Trophoblast cell (in vitro differentiated cells and primary cell): ENCODE measurements at regions not wholly inside any gene's neighbourhood (a gene's known extent, or its start where the extent isn't known, plus 50 kb on each side); places are given as distances from the start of the nearest gene placed in this dataset.

Source experiments
- DNase-seq, 2 donors: peaks; one replicate each; pipeline ENCODE4 v3.0.0-alpha.2; 2016
- H2AFZ ChIP-seq: 2 replicates; pipeline ENCODE4 v1.6.1; 2013; ENCODE audit warnings: low read length, moderate library complexity, mild to moderate bottlenecking; ENCODE audit not compliant: insufficient read depth, poor library complexity
- H2AK5ac ChIP-seq: 2 replicates; pipeline ENCODE4 v1.6.1; 2013; ENCODE audit warnings: mild to moderate bottlenecking, low read length
- H2BK120ac ChIP-seq: 2 replicates; pipeline ENCODE4 v1.6.1; 2013; ENCODE audit warnings: low read length, mild to moderate bottlenecking, moderate library complexity; ENCODE audit not compliant: insufficient read depth, poor library complexity
- H2BK12ac ChIP-seq: 2 replicates; pipeline ENCODE4 v1.6.1; 2013; ENCODE audit warnings: mild to moderate bottlenecking, low read length, moderate library complexity
- H2BK5ac ChIP-seq: 2 replicates; pipeline ENCODE4 v1.6.1; 2013; ENCODE audit warnings: low read length, low read depth, moderate library complexity, mild to moderate bottlenecking; ENCODE audit not compliant: poor library complexity
- H3K14ac ChIP-seq: 2 replicates; pipeline ENCODE4 v1.6.1; 2013; ENCODE audit warnings: mild to moderate bottlenecking, low read length
- H3K18ac ChIP-seq: 2 replicates; pipeline ENCODE4 v1.6.1; 2013; ENCODE audit warnings: mild to moderate bottlenecking, low read length
- H3K23ac ChIP-seq: 2 replicates; pipeline ENCODE4 v1.6.1; 2013; ENCODE audit warnings: low read length
- H3K27ac ChIP-seq: 2 replicates; pipeline ENCODE4 v1.5.1; 2013; ENCODE audit warnings: low read depth, mild to moderate bottlenecking, inconsistent platforms, low read length, moderate library complexity
- H3K27me3 ChIP-seq: 2 replicates; pipeline ENCODE4 v1.6.1; 2013; ENCODE audit warnings: inconsistent platforms, mild to moderate bottlenecking, low read length, moderate library complexity; ENCODE audit not compliant: insufficient read depth
- H3K36me3 ChIP-seq, 2 experiments: 1 replicate in 1 of 2; 2 replicates in 1 of 2; pipeline ENCODE4 v1.6.1; 2013; ENCODE audit warnings: low read length in 2 of 2, mild to moderate bottlenecking in 2 of 2, moderate library complexity in 1 of 2; ENCODE audit not compliant: insufficient read depth in 2 of 2, control insufficient read depth in 1 of 2
- H3K4ac ChIP-seq: 2 replicates; pipeline ENCODE4 v1.6.1; 2013; ENCODE audit warnings: low read depth, mild to moderate bottlenecking, low read length, moderate library complexity
- H3K4me1 ChIP-seq, 2 experiments: 1 replicate in 1 of 2; 2 replicates in 1 of 2; pipeline ENCODE4 v1.6.1; 2013; ENCODE audit warnings: low read length in 2 of 2, mild to moderate bottlenecking in 2 of 2, moderate library complexity in 1 of 2; ENCODE audit not compliant: insufficient read depth in 2 of 2, control insufficient read depth in 1 of 2
- H3K4me2 ChIP-seq: 2 replicates; pipeline ENCODE4 v1.6.1; 2013; ENCODE audit warnings: inconsistent platforms, mild to moderate bottlenecking, low read length, moderate library complexity
- H3K4me3 ChIP-seq: 2 replicates; pipeline ENCODE4 v1.5.1; 2013; ENCODE audit warnings: mild to moderate bottlenecking, low read depth, low read length, inconsistent platforms
- H3K79me1 ChIP-seq: one replicate; pipeline ENCODE4 v1.6.1; 2013; ENCODE audit warnings: low read length
- H3K79me2 ChIP-seq: 2 replicates; pipeline ENCODE4 v1.6.1; 2013; ENCODE audit warnings: low read length, mild to moderate bottlenecking; ENCODE audit not compliant: control insufficient read depth, insufficient read depth, poor library complexity
- H3K9ac ChIP-seq: 2 replicates; pipeline ENCODE4 v1.6.1; 2013; ENCODE audit warnings: mild to moderate bottlenecking, low read length
- H3K9me3 ChIP-seq: 2 replicates; pipeline ENCODE4 v1.6.1; 2013; ENCODE audit warnings: low read depth, mild to moderate bottlenecking, control low read depth, inconsistent platforms, low read length; ENCODE audit not compliant: insufficient read depth
- H4K12ac ChIP-seq: 2 replicates; pipeline ENCODE4 v1.6.1; 2013; ENCODE audit warnings: low read depth, mild to moderate bottlenecking, low read length, moderate library complexity
- H4K8ac ChIP-seq: 2 replicates; pipeline ENCODE4 v1.6.1; 2013; ENCODE audit warnings: low read depth, mild to moderate bottlenecking, low read length, moderate library complexity
- H4K91ac ChIP-seq: one replicate; pipeline ENCODE4 v1.6.1; 2013; ENCODE audit warnings: low read depth, mild to moderate bottlenecking, low read length, moderate library complexity
- WGBS: extraction: QIAGEN DNeasy Blood & Tissue Kit; methylation state at CpG from one replicate; pipeline ENCODE4 v1.1.7; 2013; ENCODE audit warnings: missing lambda C conversion rate; ENCODE audit not compliant: insufficient read length, insufficient coverage; ENCODE audit errors: extremely low coverage; 5-methylcytosine and 5-hydroxymethylcytosine counted together

- no peak overlapping the region for H2AK5ac ChIP-seq
- H2AFZ ChIP-seq, result no peak overlapping the region
- no peak overlapping the region for H4K12ac ChIP-seq
- H2BK5ac ChIP-seq, result no peak overlapping the region
- no peaks in the 10 kb centered on the region for H3K79me1 ChIP-seq
- H2BK12ac ChIP-seq, result peak overlapping the region; percentile 70
- no peak overlapping the region for H3K18ac ChIP-seq
- H3K4me2 ChIP-seq, result no peak overlapping the region
- no peaks in the 10 kb centered on the region for H3K79me2 ChIP-seq
- peak; percentile 40 to 88 for DNase-seq
- H3K27ac ChIP-seq, result no peak overlapping the region
- no CpG with 5 or more reads among the region's 19 CpGs for WGBS
- no peaks in the 10 kb centered on the region for H3K27me3 ChIP-seq
- no peak overlapping the region for H2BK120ac ChIP-seq
- no peaks in the 10 kb centered on the region for H3K36me3 ChIP-seq
- peaks cover 17 to 28% of the 10 kb centered on the region in 2 experiments for H3K4me1 ChIP-seq
- H3K4ac ChIP-seq, result no peak overlapping the region
- H3K23ac ChIP-seq, result no peak overlapping the region
- no peak overlapping the region for H3K4me3 ChIP-seq
- H4K91ac ChIP-seq, result peak overlapping the region; percentile 19
- H4K8ac ChIP-seq, result no peak overlapping the region
- H3K14ac ChIP-seq, result no peak overlapping the region
- no peak overlapping the region for H3K9ac ChIP-seq
- H3K9me3 ChIP-seq, result no peaks in the 10 kb centered on the region
These were observed 209.5 kb downstream of the VAPA start for GRCh38 chr18:10122988-10123950.

- Histone ChIP-seq H4K8ac (no peak overlapping the region), H4K12ac (no peak overlapping the region), H2BK12ac (no peak overlapping the region), H3K36me3 (no peaks in the 10 kb centered on the region), H3K9ac (no peak overlapping the region), H3K23ac (no peak overlapping the region), H3K4ac (no peak overlapping the region), H3K4me2 (no peak overlapping the region), H3K18ac (no peak overlapping the region), H3K9me3 (no peaks in the 10 kb centered on the region), H2BK5ac (no peak overlapping the region), H3K27ac (no peak overlapping the region), H4K91ac (no peak overlapping the region), H3K79me2 (no peaks in the 10 kb centered on the region), H3K14ac (no peak overlapping the region), H3K4me3 (no peak overlapping the region), H2AFZ (no peak overlapping the region), H2AK5ac (no peak overlapping the region), H3K27me3 (no peaks in the 10 kb centered on the region), H3K4me1 (peaks cover 20 to 32% of the 10 kb centered on the region in 2 experiments), H3K79me1 (no peaks in the 10 kb centered on the region), H2BK120ac (no peak overlapping the region)
- no CpG with 5 or more reads among the region's 9 CpGs for WGBS
- no peak for DNase-seq
These were observed 210.3 kb downstream of the VAPA start for GRCh38 chr18:10124071-10124470.

- no peak for DNase-seq
- peaks cover 20 to 32% of the 10 kb centered on the region in 2 experiments for H3K4me1 ChIP-seq
- H3K79me2 ChIP-seq, result no peaks in the 10 kb centered on the region
- H3K23ac ChIP-seq, result no peak overlapping the region
- no peak overlapping the region for H3K14ac ChIP-seq
- H3K9me3 ChIP-seq, result no peaks in the 10 kb centered on the region
- H4K12ac ChIP-seq, result no peak overlapping the region
- H3K4ac ChIP-seq, result no peak overlapping the region
- H4K8ac ChIP-seq, result no peak overlapping the region
- H3K79me1 ChIP-seq, result no peaks in the 10 kb centered on the region
- H4K91ac ChIP-seq, result no peak overlapping the region
- no peak overlapping the region for H3K18ac ChIP-seq
- no peaks in the 10 kb centered on the region for H3K27me3 ChIP-seq
- H3K9ac ChIP-seq, result no peak overlapping the region
- no peak overlapping the region for H2BK5ac ChIP-seq
- no peak overlapping the region for H2BK120ac ChIP-seq
- H2AFZ ChIP-seq, result no peak overlapping the region
- H2AK5ac ChIP-seq, result no peak overlapping the region
- H3K4me2 ChIP-seq, result no peak overlapping the region
- H2BK12ac ChIP-seq, result no peak overlapping the region
- H3K27ac ChIP-seq, result no peak overlapping the region
- no CpG with 5 or more reads among the region's 4 CpGs for WGBS
- H3K36me3 ChIP-seq, result no peaks in the 10 kb centered on the region
- no peak overlapping the region for H3K4me3 ChIP-seq
These were observed 210.7 kb downstream of the VAPA start for GRCh38 chr18:10124557-10124956.

DNA sequence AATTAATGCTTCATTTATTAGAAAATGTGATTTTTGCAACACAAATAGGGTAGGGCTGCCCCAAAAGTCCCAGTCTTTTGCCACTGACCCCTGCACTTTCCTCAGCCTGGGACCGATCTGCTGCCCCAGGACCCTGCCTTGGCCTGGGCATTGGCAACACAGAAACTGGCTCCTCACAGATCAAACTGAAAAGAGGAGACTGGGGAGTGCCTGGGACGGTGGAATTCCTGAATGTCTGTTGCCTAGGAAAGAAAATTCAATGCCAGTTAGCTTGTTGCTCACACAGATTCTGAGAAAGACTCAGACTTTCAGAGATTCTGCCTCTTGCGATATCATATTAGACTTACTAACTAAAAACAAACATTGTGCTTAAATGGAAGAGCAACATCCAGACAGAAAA lies 211.2 kb downstream of the VAPA start:
- Histone ChIP-seq H2AFZ (no peak overlapping the region), H3K79me2 (no peaks in the 10 kb centered on the region), H2BK120ac (no peak overlapping the region), H3K14ac (no peak overlapping the region), H3K4ac (no peak overlapping the region), H3K18ac (no peak overlapping the region), H3K9me3 (no peaks in the 10 kb centered on the region), H3K27ac (no peak overlapping the region), H4K8ac (no peak overlapping the region), H4K91ac (no peak overlapping the region), H2BK5ac (no peak overlapping the region), H2BK12ac (no peak overlapping the region), H3K27me3 (no peaks in the 10 kb centered on the region), H3K4me1 (peaks cover 22 to 34% of the 10 kb centered on the region in 2 experiments), H3K36me3 (no peaks in the 10 kb centered on the region), H4K12ac (no peak overlapping the region), H3K23ac (no peak overlapping the region), H3K79me1 (peaks cover 2% of the 10 kb centered on the region), H3K4me2 (no peak overlapping the region), H3K4me3 (no peak overlapping the region), H2AK5ac (no peak overlapping the region), H3K9ac (no peak overlapping the region)
- WGBS, result no CpG with 5 or more reads among the region's 3 CpGs
- no peak for DNase-seq
